HL-60/S4 treated with phorbol 12-myristate 13-acetate at 8.2 ng/mL for 4 days and 3 days (cell line): ENCODE measurements at regions not wholly inside any gene's neighbourhood (a gene's known extent, or its start where the extent isn't known, plus 50 kb on each side); places are given as distances from the start of the nearest gene placed in this dataset.

Experiments used
- in situ Hi-C: fragments of 300-500 bp; cut with MboI; formaldehyde crosslinking; loops from 2 replicates; pipeline ENCODE4 v1.15.0; 2022; ENCODE audit warnings: low sequenced_read_pairs

DNA sequence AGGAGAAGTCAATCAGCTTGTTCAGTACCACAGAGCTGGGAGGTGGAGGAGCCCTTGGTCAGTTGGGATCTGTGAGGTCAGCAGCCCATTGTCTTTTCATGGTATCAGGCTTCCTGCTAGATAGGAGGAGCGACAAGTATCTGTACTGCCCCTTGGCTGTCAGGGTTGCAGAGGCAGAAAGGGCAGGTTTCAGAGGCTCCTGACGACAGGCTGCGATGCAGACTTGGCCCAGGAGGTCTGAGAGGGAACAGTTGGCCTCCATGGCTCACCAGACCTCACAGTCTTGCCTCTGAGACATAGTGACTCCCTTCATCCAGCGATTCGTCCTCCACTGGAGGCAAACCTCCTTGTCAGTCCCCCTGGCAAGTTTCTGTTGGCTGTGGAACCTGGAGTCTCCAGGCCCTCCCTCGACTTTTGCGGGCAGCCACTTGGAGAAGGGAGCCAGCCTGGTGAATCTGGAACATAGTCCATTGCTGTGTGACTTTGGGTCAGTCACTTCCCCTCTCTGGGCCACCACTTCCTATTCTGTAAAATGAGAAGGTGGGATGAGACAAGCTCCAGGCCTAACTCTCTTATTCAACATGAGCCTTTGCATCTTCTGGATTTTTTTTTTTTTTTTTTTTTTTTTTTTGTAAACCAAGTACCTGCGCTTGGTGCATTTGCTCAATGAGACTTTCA lies 177.9 kb upstream of the TLE3 start:
- in situ Hi-C loops = no loop called here

DNA sequence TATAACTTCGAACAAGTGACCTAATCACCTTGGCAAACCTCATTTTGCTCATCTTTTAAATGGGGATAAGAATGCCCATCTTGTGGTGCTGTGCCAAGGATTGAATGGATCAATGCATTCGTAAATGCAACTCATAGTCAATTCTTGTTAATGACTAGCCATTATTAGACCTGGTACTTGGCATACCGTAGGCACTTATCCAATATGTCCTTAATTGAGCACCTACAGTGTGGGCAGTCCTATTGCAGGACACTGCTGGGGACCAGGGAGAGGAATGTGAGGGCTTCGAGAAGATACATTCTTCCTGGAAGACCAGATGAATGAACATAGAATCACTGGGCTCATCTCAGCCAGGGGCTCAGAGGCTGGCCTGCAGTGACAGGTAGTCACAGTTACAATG lies 177.2 kb upstream of the TLE3 start:
- in situ Hi-C loops = loop anchor here (25.0 kb wide), 1 partner anchor 187 kb away; no protein-coding TSS in a partner anchor

DNA sequence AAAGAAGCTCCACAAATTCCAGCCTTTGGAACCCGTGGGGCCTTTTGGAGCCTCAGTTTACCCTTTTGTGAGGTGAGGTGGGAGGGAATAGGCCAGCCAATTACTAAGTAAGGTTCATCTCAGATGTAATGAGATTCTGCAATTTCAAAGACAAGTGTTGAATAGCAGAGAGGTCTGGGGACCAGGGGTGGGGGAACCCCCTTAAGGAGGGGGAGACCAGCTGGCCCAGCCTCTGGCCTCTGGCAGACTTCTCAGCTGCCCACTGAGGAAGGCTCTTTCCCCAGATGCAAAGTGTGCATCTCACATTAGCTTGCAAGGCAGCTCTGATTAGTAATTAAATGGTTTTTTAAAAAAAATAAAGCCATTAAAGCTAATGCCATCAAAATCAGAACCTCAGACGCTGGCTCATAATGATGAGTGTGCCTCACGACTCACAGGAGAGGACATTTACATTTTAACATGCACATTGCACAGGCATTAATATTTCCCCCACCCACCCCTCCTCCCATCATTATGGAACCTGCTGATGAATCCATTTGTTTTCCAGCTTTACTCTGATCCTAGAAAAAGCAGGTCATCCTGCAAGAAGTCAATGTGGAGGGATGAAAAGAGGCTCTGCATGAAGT lies 176.7 kb upstream of the TLE3 start:
- in situ Hi-C loops = loop anchor here (25.0 kb wide), 1 partner anchor 188 kb away; no protein-coding TSS in a partner anchor

DNA sequence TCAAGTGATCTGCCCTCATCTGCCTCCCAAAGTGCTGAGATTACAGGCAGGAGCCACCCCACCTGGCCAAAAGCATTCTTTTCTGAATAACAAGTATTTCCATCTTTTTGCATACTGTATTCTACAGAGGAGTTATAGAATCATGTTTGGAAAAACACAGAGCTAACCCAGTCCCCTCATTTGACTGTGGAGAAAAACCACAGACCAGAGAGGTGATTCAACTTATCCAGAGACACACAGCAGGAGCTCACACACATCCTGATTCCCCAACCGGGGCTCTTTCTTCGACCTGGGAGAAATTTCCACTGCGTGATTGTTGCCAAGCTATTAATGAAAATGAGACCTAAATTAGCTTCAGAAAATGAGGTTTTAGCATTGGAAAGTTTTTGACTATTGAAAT lies 176.1 kb upstream of the TLE3 start:
- in situ Hi-C loops = loop anchor here (25.0 kb wide), 1 partner anchor 188 kb away; no protein-coding TSS in a partner anchor

DNA sequence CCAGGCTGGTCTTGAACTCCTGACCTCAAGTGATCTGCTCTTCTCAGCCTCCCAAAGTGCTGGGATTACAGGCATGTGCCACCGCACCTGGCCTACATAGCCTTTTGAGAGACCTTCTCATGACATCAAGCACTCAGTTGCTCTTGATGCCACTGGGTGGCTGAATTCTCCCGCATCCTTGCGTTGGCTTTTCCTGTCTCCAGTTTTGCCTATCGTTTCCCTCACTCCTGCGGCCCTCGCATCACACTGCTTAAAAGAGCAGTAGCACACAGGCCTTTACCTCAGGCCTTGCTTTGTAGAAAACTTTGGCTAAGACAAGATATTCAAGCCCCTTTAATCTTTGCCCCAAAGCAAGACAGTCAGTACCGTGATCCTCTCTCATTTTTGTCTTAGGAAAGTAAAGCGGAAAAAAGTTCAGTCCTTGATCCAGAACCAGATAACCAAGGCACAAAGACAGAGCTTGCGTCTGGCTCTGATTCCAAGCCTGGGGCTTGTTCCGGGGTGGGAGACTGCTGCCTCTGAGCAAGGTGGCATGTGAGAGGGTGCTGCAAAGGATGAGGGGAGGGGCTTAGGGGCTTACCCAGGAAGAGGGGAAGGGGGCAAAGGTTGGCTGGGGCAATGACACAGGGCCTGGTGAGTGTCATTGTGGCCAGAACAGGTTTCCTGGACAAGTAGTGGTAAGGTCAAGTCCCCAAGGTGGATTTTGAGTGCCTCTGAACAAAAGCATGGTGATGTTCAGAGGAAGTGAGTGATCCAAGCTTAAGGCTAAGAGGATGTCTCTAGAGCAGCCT lies 175.0 kb upstream of the TLE3 start:
- in situ Hi-C loops = loop anchor here (25.0 kb wide), 1 partner anchor 190 kb away; no protein-coding TSS in a partner anchor

DNA sequence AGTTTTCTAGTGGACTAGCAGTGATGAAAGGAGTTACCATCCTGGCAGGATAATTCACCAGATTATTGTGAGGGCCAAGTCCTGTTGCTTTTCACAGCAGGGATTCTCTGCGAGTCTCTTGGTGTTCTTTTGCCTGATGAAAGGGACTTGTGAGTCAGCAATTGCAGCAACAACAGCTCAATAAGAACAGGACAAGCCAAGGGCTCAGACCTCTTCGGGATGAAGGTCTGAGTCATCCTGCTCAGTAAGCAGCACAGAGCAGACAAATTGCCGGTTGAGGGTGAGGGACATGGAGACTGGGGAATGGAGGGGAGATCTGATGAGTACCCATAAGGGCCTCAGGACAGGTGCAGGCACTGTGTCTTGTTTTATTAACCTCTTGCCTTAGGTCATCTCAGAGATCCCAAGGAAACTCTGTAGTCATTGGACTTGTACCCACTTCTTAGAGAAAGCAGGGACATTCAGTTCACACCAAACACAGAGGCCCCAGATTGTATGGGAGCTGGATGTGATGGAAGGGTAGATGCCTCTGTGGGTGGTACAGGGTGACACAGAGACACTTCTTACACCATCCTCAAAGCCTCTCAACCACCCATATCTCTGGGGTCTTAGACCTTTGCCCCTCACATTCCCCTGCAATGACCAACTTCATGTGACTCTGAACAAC lies 173.8 kb upstream of the TLE3 start:
- in situ Hi-C loops = loop anchor here (25.0 kb wide), 1 partner anchor 191 kb away; no protein-coding TSS in a partner anchor

DNA sequence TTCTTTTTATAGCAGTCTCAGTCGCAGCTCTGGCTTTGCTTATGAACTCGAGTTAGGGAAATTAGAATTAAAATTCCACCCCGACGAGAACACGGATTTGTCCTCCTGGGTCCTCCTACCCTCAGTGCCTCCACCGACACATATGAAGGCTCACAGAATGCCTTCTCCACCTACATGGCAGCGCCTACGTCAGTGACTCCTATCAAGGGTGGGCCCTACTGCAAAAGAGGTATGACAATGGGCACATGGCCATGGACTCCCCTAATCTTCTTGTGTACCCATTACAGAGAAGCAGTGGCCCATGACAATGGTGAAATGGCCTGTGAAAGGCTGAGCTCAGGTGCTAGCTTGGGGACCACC lies 173.0 kb upstream of the TLE3 start:
- in situ Hi-C loops = loop anchor here (25.0 kb wide), 1 partner anchor 192 kb away; no protein-coding TSS in a partner anchor

DNA sequence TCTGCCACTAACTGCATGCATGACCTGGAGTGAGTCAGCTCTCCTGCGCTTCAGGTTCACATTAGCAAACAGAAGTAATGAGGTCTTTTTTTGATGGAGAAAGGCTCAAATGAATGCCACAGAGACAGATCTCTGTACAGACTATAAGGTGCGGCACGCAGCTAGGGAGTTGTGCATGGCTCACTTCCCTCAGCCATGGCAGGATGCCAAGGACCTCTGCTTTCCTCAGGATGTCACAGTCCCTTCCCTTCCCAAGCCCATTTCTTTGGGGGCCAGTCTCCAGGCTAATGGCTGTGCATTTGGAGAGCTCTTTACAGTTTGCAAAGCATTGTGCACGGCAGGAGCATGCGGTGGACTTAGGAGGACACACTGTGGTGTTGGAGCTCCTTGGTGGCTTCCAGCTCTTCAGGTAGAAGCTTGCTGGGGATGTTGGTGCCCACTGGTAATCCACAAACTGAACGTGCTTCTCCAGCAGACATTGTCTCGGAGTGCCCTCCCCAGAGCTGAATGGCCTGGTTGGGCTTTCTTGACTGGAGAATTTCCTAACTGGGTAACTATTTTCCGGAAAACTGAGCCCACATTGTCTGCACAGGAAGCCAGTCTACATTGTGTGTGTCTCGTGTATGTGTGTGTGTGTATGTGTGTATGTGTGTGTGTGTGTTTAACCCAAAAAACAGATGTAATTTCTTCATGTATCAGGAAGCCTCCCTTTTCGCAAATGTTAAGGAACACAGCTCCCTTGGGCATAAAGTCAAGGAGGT lies 172.5 kb upstream of the TLE3 start:
- in situ Hi-C loops = loop anchor here (25.0 kb wide), 1 partner anchor 192 kb away; no protein-coding TSS in a partner anchor

DNA sequence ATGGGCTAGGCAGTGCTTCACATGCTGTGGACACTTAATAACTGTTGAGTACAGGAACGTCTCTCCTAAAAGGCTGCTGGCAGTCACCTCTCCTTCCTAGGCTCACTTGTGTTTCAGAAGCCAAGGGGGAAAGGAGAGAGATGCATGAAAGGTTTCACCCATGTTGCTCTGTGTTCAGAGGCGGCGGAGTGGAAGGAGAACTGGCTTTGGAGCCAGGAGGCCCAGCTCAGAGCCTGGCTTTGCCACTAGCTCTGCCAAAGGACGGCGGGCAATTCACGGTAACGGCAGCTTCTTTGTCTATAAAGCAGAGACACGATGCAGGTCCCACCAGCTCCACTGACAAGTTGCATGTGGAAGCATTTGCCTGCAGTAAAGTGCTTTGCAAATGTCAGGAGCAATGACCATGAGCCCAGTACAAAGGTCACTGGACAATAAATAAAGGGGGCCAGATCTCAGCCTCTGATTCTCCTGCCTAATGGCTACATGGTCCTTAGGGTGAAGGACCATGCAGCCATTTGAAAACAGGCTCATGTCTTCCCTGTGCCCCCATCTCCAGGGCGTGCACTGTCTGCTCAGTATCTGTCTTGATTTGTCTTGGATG lies 171.7 kb upstream of the TLE3 start:
- in situ Hi-C loops = loop anchor here (25.0 kb wide), 1 partner anchor 193 kb away; no protein-coding TSS in a partner anchor

DNA sequence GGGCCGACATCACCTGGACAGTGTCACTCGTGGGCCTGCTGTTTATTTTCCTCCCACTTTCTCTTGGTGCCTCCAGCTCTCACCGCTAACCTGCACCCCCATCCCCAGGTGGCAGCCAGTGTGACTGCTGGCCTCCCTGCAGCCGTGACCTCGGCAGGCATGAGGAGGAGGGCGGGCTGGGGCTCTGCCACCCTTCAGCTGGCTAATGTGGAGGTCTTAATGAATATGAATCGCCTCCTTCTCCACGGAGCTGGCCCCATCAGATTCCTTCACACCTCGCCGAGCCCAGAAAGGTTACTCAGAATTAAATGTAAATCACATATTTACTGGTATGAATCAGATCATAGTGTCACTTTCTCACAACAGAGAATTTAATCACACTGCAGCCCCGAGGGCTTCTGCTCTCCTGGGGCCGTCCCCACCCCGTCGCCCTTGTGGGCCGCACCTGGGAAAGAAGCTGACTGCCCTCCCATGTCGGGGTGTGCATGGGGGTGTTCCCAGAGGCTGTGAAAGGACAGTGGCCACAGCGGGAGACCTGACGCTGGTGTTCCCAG lies 171.1 kb upstream of the TLE3 start:
- in situ Hi-C loops = loop anchor here (25.0 kb wide), 1 partner anchor 194 kb away; no protein-coding TSS in a partner anchor

DNA sequence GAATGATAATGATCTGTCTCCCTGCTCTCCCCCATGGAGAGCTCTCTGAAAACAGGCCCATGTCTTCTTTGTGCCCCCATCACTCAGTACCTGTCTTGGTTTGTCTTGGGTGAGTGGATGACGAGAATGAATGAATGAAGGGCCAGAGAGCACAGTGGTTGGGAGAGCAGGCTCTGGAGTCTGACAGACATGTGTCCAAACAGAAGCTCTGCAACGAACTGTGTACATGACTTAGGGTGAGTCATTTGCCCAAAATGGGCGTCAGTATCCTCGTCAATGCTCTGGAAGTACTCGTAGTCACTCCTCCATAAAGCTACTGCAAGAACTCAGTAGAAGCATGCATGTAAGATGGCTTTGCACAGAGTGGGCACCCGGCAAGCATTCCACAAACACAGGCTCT lies 170.2 kb upstream of the TLE3 start:
- in situ Hi-C loops = loop anchor here (25.0 kb wide), 1 partner anchor 194 kb away; no protein-coding TSS in a partner anchor

DNA sequence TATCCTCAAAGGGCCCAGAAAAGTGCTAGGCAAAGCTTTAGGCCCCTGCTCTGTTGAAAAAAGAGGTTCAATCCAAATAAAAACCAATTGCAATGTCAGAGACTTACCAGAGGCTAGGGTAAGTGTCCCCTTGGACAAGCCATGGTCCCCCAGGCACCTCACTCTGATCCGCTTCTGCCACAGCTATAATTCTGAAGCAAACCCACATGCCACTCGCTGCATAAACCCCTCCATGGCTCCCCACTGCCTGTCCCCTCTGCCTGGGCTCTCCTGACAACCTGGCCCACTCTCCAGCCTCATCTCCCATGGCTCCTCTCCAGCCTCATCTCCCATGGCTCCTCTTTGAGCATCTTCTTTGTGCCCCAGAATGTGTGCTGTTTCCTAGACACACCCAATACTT lies 169.6 kb upstream of the TLE3 start:
- in situ Hi-C loops = loop anchor here (25.0 kb wide), 1 partner anchor 195 kb away; no protein-coding TSS in a partner anchor

DNA sequence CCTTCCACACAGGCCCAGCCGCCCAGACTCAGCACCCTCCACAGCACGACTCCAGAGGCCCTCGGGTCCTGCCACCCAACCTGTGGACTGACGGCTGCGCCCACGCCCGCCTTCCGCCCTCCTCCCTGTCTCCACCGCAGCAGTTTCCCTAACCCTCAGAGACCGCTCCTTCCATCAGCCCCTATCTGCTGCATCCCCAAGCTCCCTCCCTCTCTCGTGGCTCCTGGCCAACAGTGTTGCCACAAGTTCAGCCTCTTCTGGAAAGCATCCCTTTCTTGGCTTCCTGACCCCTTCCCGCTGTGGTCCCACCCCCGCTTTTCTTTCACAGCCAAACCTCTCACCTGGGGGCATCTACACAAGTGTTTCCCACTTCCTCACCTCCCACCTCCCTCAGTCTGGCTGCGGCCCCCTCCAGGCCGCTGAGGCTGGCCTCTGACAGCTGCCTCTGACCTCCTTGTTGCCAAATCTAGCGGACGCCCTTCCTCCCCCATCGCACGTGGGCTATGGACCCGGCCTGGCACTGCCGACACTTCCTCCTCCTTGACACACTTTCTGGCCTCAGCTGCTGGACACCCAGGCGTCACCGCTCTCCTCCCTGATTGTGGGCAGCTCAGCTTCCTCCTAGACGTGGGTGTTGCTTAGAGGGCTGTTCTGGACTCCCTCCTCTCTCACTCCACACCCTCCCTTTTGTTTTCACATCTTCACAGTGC lies 168.8 kb upstream of the TLE3 start:
- in situ Hi-C loops = loop anchor here (25.0 kb wide), 1 partner anchor 196 kb away; no protein-coding TSS in a partner anchor

DNA sequence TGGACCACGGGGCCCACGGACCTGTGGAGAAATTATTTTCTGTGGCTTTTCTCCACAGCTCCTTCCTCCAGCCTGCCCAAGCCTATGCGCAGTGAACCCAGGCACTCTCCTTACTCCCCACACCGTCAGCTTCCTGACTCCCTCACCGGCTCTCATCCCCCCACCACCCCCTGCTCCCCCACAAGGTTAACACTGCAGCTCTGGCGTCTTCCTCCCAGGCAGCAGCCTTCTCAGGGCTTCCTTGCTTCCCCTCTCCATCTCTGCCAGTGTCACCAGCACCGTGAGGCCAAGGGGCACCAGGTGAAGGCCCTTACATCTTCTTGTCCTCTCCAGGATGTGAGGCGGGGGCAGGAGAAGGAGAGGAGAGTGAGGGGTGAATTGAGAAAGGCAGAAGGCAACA lies 168.3 kb upstream of the TLE3 start:
- in situ Hi-C loops = loop anchor here (25.0 kb wide), 1 partner anchor 196 kb away; no protein-coding TSS in a partner anchor

DNA sequence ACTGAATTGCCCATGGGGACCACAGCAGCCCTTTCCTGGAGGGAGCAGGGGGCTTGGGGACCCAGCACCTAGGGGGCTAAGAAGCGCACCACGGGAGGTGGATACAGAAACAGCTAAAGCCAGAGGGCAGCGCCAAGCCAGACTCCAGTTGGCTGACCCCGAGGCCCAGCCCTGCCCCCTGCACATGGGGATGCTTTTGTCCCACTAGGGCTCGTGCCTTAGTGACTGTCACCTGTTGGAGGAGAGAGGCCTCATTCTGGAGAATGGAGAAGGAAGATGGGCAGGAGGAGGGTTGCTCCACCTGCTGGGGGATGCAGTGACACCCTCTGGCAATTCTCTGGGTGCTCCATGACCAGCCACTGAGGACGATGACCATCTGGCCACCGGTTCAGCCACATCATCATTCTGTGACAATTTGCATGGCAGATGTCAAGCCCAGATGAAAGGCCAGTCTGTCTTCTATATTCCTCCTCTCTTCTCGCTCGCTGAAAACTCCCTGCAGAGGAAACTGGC lies 167.8 kb upstream of the TLE3 start:
- in situ Hi-C loops = loop anchor here (25.0 kb wide), 1 partner anchor 197 kb away; no protein-coding TSS in a partner anchor

DNA sequence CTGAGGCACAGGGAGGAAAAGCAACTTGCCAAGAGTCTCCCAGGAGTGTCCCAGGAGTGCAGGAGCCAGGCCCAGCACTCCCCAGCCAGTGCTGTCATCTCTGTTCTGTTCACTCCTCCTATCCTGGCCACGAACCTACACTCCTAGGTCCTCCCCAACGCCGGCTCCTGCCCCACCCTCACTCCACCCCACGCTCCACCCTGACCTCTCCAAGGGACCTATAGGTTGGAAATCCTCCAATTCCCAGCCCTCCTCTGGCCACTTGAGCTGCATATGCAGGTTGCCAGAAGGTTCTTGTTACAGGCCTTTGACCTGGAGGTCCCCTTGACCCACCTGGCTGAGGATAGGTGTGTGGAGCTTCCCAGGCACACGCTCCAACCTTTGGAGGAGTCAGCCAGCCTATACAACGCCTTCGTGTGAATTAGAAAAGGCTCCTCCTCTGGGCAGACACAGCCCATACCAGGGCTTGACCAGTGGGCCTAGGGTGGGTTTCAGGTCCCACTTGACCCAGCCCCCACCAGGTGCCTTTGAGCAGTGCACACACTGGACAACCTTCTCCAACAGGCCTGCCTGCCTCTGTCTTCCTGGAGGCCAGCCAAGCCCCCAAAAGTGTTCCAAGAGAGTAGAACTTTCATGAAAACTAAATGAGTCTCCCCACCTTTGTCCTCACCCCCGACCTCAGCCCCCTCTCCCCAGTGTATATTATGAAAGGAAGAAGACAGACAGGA lies 167.2 kb upstream of the TLE3 start:
- in situ Hi-C loops = loop anchor here (25.0 kb wide), 1 partner anchor 197 kb away; no protein-coding TSS in a partner anchor

DNA sequence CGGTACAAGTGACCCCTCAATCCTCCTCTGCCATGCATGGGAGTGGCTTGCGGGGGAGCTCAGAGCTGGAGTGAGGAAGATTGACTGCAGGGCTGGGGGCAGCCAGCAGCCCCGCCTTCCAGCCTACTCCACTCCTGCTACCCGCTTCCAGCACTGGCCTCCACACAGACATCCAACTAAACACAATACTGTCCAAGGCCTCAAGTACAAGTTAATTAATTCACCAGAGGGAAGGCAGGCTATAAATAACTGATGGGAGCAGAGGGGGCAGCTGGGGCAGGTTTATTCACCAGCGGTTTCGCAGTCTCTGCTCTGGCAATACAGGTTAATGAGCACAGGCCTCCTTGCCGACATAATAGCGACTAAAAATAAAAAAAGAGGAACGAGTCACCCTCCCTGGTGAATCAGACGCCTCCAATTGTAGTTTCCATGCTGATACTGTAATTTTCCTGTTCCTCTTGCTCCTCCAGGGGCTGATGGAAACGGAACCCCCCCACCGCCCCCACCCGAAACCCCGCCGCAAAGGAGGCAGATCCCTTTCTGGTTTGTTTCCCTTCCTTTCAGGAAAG lies 166.4 kb upstream of the TLE3 start:
- in situ Hi-C loops = loop anchor here (25.0 kb wide), 1 partner anchor 198 kb away; no protein-coding TSS in a partner anchor
